ENCODE measurements at regions not wholly inside any gene's neighbourhood (a gene's known extent, or its start where the extent isn't known, plus 50 kb on each side); places are given as distances from the start of the nearest gene placed in this dataset.
A peak's percentile ranks its signal among the peaks of the same experiment; 100 is the strongest.
"Not testable (repeated sequence)": the region's sequence is repeated elsewhere in the genome, so short reads cannot be mapped to it uniquely, and the experiment has no call there.

DNA sequence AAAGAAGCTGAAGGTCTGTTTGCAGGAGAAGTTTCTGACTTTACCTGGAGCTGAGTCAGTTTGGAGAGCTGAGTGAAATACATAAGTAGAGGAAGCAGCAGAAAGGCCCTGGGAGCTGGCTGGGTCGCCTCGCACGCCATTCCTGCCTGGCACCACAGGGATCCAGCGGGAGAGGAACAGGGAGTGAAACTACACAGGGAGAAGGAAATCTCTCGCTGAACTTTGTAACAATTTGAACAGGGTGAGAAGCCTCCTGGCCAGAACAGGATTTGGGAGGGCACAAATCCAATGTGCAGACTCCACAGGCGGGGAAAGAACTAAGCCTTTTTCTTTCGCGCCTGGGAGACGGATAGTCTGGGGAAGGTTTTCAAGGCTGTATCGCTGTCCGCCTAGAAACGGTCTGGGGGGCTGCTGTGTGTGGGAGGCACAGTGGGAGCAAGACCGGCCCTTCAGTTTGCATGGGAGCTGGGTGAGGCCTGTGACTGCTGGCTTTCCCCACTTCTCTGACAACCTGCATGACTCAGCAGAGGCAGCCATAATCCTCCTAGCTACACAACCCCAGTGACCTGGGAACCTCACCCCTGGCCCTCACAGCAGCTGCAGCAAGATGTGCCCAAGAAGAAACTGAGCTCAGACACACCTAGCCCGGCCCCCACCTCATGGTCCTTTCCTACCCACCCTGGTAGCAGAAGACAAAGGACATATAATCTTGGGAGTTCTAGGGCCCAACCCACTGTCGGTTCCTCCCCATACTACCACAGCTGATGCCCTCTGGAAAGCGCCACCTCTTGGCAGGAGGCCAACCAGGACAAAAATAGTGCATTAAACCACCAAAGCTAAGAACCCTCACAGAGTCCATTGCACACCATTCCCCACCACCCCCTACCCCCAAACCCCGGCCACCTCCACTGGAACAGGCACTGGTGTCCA, 778.6 kb downstream of the KCNJ2 start:
- no peaks in the 10 kb centered on the region for H3K27me3 ChIP-seq (ENCODE audit: control insufficient read depth, insufficient read depth, low read length)
- no peak overlapping the region for H3K4me3 ChIP-seq (ENCODE audit: low read depth, low read length)
- DNase-seq = no peak
- no peaks in the 10 kb centered on the region for H3K27me3 Mint-ChIP-seq
- H3K27ac Mint-ChIP-seq = no peak overlapping the region
- H3K9me3 ChIP-seq (ENCODE audit: control insufficient read depth in 2 of 2, low read length in 2 of 2) = no peaks in the 10 kb centered on the region
- H3K4me1 ChIP-seq (ENCODE audit: control insufficient read depth, insufficient read depth, low read length, poor library complexity, severe bottlenecking) = no peaks in the 10 kb centered on the region
- H3K4me3 Mint-ChIP-seq = no peak overlapping the region
- H3K4me1 Mint-ChIP-seq = no peaks in the 10 kb centered on the region
- H3K9me3 Mint-ChIP-seq = peaks cover 0 to 32% (median 13%) of the 10 kb centered on the region in 7 donors
- no peak for ATAC-seq (ENCODE audit: low read depth in 2 of 2)
- no peaks in the 10 kb centered on the region for H3K36me3 Mint-ChIP-seq
- no peaks in the 10 kb centered on the region for H3K36me3 ChIP-seq (ENCODE audit: control insufficient read depth, insufficient read depth, low read length)
- H3K27ac ChIP-seq (ENCODE audit: insufficient read depth, low read length, poor library complexity, severe bottlenecking) = no peak overlapping the region

DNA sequence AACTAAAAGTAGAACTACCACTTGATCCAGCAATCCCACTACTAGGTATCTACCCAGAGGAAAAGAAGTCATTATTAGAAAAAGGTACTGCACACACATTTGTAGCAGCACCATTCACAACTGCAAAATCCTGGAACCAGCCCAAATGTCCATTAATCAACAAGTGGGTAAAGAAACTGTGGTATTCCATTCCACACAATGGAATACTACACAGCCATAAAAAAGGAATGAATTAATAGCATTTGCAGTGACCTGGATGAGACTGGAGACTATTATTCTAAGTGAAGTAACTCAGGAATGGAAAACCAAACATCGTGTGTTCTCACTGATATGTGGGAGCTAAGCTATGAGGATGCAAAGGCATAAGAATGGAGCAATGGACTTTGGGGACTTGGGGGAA, 783.8 kb downstream of the KCNJ2 start:
- not testable (repeated sequence) for H3K27ac Mint-ChIP-seq; H3K27me3 Mint-ChIP-seq; H3K36me3 Mint-ChIP-seq; H3K27me3 ChIP-seq (ENCODE audit: control insufficient read depth, insufficient read depth, low read length); H3K4me3 Mint-ChIP-seq; H3K4me1 ChIP-seq (ENCODE audit: control insufficient read depth, insufficient read depth, low read length, poor library complexity, severe bottlenecking); H3K36me3 ChIP-seq (ENCODE audit: control insufficient read depth, insufficient read depth, low read length); H3K9me3 ChIP-seq (ENCODE audit: control insufficient read depth in 2 of 2, low read length in 2 of 2); H3K27ac ChIP-seq (ENCODE audit: insufficient read depth, low read length, poor library complexity, severe bottlenecking); H3K4me3 ChIP-seq (ENCODE audit: low read depth, low read length); H3K4me1 Mint-ChIP-seq; DNase-seq; ATAC-seq (ENCODE audit: low read depth in 2 of 2)
- peaks cover 5 to 40% (median 14%) of the 10 kb centered on the region in 7 donors for H3K9me3 Mint-ChIP-seq

DNA sequence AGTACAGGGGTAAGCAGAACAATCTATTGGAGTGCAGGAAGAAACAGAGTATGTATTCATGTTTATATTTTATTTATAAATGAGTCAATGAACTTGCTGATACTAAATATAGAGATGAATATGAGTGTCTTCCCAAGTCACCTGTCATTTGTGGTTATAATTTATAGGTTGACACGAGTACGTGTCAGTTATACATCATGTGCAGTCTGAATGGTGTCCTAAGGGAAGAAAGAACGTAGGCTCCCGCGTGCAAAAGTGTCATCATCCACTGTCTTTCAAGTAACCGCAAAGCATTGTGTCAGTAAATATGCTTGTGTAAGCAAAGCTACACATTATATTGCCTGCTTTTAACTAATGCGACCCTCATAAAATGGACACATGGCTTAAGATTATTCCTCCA, 786.1 kb downstream of the KCNJ2 start:
- Mint-ChIP-seq H3K36me3 (no peaks in the 10 kb centered on the region), H3K4me1 (no peaks in the 10 kb centered on the region), H3K27ac (no peak overlapping the region), H3K4me3 (no peak overlapping the region), H3K9me3 (peaks cover 3 to 27% (median 10%) of the 10 kb centered on the region in 7 donors), H3K27me3 (no peaks in the 10 kb centered on the region)
- no peaks in the 10 kb centered on the region for H3K9me3 ChIP-seq (ENCODE audit: control insufficient read depth in 2 of 2, low read length in 2 of 2)
- no peak overlapping the region for H3K27ac ChIP-seq (ENCODE audit: insufficient read depth, low read length, poor library complexity, severe bottlenecking)
- ATAC-seq (ENCODE audit: low read depth in 2 of 2) = no peak
- no peaks in the 10 kb centered on the region for H3K36me3 ChIP-seq (ENCODE audit: control insufficient read depth, insufficient read depth, low read length)
- no peaks in the 10 kb centered on the region for H3K4me1 ChIP-seq (ENCODE audit: control insufficient read depth, insufficient read depth, low read length, poor library complexity, severe bottlenecking)
- H3K4me3 ChIP-seq (ENCODE audit: low read depth, low read length) = no peak overlapping the region
- no peak for DNase-seq
- no peaks in the 10 kb centered on the region for H3K27me3 ChIP-seq (ENCODE audit: control insufficient read depth, insufficient read depth, low read length)

DNA sequence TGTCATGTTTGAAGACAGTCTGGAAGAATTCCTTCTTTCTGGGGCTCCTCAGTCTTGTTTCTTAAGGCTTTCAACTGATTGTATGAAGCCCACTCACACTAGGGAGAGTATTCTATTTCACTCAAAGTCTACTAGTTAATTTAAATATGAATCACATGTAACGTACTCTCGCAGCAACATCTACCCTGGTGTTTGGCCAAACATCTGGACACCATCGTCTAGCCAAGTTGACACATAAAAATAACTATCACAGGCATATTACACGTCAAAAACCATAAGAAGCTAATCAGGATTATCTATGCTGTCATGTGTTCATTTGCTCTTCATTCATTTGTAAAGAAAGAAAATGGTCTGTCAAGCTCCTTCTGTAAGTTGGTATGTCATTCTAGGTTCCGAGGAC, 787.4 kb downstream of the KCNJ2 start:
- Histone ChIP-seq H3K4me1 (ENCODE audit: control insufficient read depth, insufficient read depth, low read length, poor library complexity, severe bottlenecking) (no peaks in the 10 kb centered on the region), H3K36me3 (ENCODE audit: control insufficient read depth, insufficient read depth, low read length) (no peaks in the 10 kb centered on the region), H3K4me3 (ENCODE audit: low read depth, low read length) (no peak overlapping the region), H3K27me3 (ENCODE audit: control insufficient read depth, insufficient read depth, low read length) (no peaks in the 10 kb centered on the region), H3K27ac (ENCODE audit: insufficient read depth, low read length, poor library complexity, severe bottlenecking) (no peak overlapping the region), H3K9me3 (ENCODE audit: control insufficient read depth in 2 of 2, low read length in 2 of 2) (no peaks in the 10 kb centered on the region)
- peaks cover 3 to 19% (median 7%) of the 10 kb centered on the region in 7 donors for H3K9me3 Mint-ChIP-seq
- H3K27me3 Mint-ChIP-seq = no peaks in the 10 kb centered on the region
- H3K4me3 Mint-ChIP-seq = no peak overlapping the region
- H3K36me3 Mint-ChIP-seq = no peaks in the 10 kb centered on the region
- H3K4me1 Mint-ChIP-seq = no peaks in the 10 kb centered on the region
- H3K27ac Mint-ChIP-seq = no peak overlapping the region
- DNase-seq (no peak), ATAC-seq (ENCODE audit: low read depth in 2 of 2) (no peak)

DNA sequence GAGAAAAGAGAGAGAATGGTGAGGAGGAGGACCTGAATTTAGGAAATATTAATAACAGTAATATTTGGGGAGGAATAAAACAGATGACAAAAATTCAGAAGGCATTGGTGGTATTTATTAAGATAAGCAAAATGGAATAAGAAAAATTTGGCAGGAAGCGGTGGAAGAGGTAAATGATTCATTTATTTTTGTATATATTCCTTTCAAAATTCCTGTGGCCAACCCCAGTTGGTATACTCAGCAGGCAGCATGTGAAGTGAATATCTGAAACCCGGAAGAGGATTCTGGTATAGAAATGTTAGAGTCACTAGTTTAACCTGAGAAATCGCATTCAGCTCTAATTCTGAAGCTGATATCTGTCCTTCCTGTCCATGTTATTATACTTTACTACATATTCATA, 792.0 kb downstream of the KCNJ2 start:
- no peak for DNase-seq
- no peaks in the 10 kb centered on the region for H3K4me1 ChIP-seq (ENCODE audit: control insufficient read depth, insufficient read depth, low read length, poor library complexity, severe bottlenecking)
- ATAC-seq (ENCODE audit: low read depth in 2 of 2) = no peak
- Mint-ChIP-seq H3K27ac (no peak overlapping the region), H3K4me1 (no peaks in the 10 kb centered on the region), H3K36me3 (no peaks in the 10 kb centered on the region), H3K4me3 (peak overlapping the region in 1 of 4 donors; percentile 68), H3K27me3 (no peaks in the 10 kb centered on the region), H3K9me3 (peaks cover 0 to 9% (median 1%) of the 10 kb centered on the region in 7 donors)
- H3K36me3 ChIP-seq (ENCODE audit: control insufficient read depth, insufficient read depth, low read length) = no peaks in the 10 kb centered on the region
- H3K4me3 ChIP-seq (ENCODE audit: low read depth, low read length) = no peak overlapping the region
- no peaks in the 10 kb centered on the region for H3K27me3 ChIP-seq (ENCODE audit: control insufficient read depth, insufficient read depth, low read length)
- H3K27ac ChIP-seq (ENCODE audit: insufficient read depth, low read length, poor library complexity, severe bottlenecking) = no peak overlapping the region
- peaks cover 2 to 6% of the 10 kb centered on the region in 2 experiments for H3K9me3 ChIP-seq (ENCODE audit: control insufficient read depth in 2 of 2, low read length in 2 of 2)

DNA sequence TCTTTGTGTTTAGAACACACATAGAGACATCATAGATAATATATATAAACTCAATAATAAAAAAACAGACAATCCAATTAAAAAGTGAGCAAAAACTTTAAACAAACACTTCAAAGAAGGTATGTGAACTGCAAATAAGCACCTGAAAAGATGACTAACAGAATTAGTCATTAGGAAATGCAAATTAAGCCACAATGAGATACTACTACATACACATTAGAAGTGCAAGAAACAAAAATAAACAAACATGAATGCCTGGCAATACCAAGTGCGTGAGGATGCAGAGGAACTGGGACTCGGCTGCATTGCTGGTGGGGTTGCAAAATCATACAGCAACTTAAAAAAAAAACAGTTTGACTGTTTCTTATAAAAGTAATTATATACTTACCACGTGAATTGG, 799.0 kb downstream of the KCNJ2 start:
- no peaks in the 10 kb centered on the region for H3K36me3 Mint-ChIP-seq

DNA sequence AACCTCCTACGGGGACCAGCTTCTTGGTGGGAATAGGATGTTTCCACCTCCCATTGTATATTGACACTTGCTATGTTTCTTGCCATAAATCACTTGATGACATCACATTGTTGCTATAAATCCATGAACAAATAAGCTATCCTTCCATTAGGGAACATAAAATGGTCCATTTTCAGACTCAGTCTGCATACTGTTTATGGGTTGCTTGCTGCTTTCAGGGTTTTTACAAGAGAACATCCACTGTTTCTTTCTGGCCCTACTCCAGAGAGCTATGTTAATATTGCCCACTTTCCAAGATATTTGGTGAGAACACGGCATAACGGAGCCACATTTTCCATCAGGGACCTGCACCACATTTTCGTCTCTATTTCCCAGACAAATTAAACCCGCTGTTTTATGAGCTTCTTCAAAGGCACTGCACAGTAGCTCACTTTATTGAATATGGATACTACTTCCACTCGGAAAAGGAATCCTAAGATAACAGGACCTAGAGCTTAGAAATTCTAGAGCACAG, 800.2 kb downstream of the KCNJ2 start:
- H3K27ac ChIP-seq (ENCODE audit: insufficient read depth, low read length, poor library complexity, severe bottlenecking) = no peak overlapping the region
- H3K4me3 ChIP-seq (ENCODE audit: low read depth, low read length) = no peak overlapping the region
- H3K4me1 ChIP-seq (ENCODE audit: control insufficient read depth, insufficient read depth, low read length, poor library complexity, severe bottlenecking) = no peaks in the 10 kb centered on the region
- no peaks in the 10 kb centered on the region for H3K36me3 ChIP-seq (ENCODE audit: control insufficient read depth, insufficient read depth, low read length)
- peaks cover 2 to 6% of the 10 kb centered on the region in 2 experiments for H3K9me3 ChIP-seq (ENCODE audit: control insufficient read depth in 2 of 2, low read length in 2 of 2)
- ATAC-seq (ENCODE audit: low read depth in 2 of 2) = no peak
- H3K27me3 Mint-ChIP-seq = no peaks in the 10 kb centered on the region
- H3K27ac Mint-ChIP-seq = no peak overlapping the region
- H3K27me3 ChIP-seq (ENCODE audit: control insufficient read depth, insufficient read depth, low read length) = no peaks in the 10 kb centered on the region
- no peak for DNase-seq
- H3K9me3 Mint-ChIP-seq = peaks cover 0 to 10% (median 4%) of the 10 kb centered on the region in 7 donors
- H3K4me3 Mint-ChIP-seq = no peak overlapping the region
- no peaks in the 10 kb centered on the region for H3K4me1 Mint-ChIP-seq
- no peaks in the 10 kb centered on the region for H3K36me3 Mint-ChIP-seq

More for the DNA sequence above, 799.0 kb downstream of the KCNJ2 start:
- no peak overlapping the region for H3K27ac ChIP-seq (ENCODE audit: insufficient read depth, low read length, poor library complexity, severe bottlenecking)
- Mint-ChIP-seq H3K27ac (no peak overlapping the region), H3K4me3 (no peak overlapping the region), H3K27me3 (no peaks in the 10 kb centered on the region), H3K9me3 (peaks cover 0 to 15% (median 4%) of the 10 kb centered on the region in 7 donors), H3K4me1 (no peaks in the 10 kb centered on the region)
- H3K9me3 ChIP-seq (ENCODE audit: control insufficient read depth in 2 of 2, low read length in 2 of 2) = peaks cover 2 to 6% of the 10 kb centered on the region in 2 experiments
- ATAC-seq (ENCODE audit: low read depth in 2 of 2) (no peak), DNase-seq (no peak)
- H3K4me3 ChIP-seq (ENCODE audit: low read depth, low read length) = no peak overlapping the region
- no peaks in the 10 kb centered on the region for H3K36me3 ChIP-seq (ENCODE audit: control insufficient read depth, insufficient read depth, low read length)
- no peaks in the 10 kb centered on the region for H3K27me3 ChIP-seq (ENCODE audit: control insufficient read depth, insufficient read depth, low read length)
- no peaks in the 10 kb centered on the region for H3K4me1 ChIP-seq (ENCODE audit: control insufficient read depth, insufficient read depth, low read length, poor library complexity, severe bottlenecking)

DNA sequence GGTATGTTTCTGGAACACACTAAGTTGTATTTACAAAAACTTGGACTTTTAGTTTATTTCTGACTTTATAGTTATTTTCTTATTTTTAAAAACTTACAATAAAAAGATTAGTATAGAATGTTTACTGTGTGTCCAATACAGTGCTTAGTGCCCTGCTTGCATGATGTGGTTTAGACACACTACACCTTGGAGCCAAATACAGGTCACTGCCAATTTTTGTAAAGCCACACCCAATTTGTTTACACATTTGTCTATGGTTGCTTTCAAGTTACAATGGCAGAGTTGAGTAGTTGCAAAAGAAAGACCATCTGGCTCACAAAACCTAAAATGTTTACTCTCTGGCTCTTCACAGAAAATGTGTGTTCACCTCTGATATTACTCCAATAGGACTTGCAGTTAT, 807.1 kb downstream of the KCNJ2 start:
- Mint-ChIP-seq H3K4me3 (no peak overlapping the region), H3K27me3 (no peaks in the 10 kb centered on the region), H3K4me1 (no peaks in the 10 kb centered on the region), H3K36me3 (no peaks in the 10 kb centered on the region), H3K9me3 (peaks cover 0 to 31% (median 4%) of the 10 kb centered on the region in 7 donors), H3K27ac (no peak overlapping the region)
- no peaks in the 10 kb centered on the region for H3K27me3 ChIP-seq (ENCODE audit: control insufficient read depth, insufficient read depth, low read length)
- H3K36me3 ChIP-seq (ENCODE audit: control insufficient read depth, insufficient read depth, low read length) = no peaks in the 10 kb centered on the region
- no peak overlapping the region for H3K27ac ChIP-seq (ENCODE audit: insufficient read depth, low read length, poor library complexity, severe bottlenecking)
- no peaks in the 10 kb centered on the region for H3K9me3 ChIP-seq (ENCODE audit: control insufficient read depth in 2 of 2, low read length in 2 of 2)
- no peak for DNase-seq
- no peak overlapping the region for H3K4me3 ChIP-seq (ENCODE audit: low read depth, low read length)
- no peaks in the 10 kb centered on the region for H3K4me1 ChIP-seq (ENCODE audit: control insufficient read depth, insufficient read depth, low read length, poor library complexity, severe bottlenecking)
- no peak for ATAC-seq (ENCODE audit: low read depth in 2 of 2)
